ENCODE measurements at regions not wholly inside any gene's neighbourhood (a gene's known extent, or its start where the extent isn't known, plus 50 kb on each side); places are given as distances from the start of the nearest gene placed in this dataset.

- BruUV-seq (replicated peaks): no TSS peak
- DNase-seq (ENCODE audit: low read depth, low spot score) (no peak), ATAC-seq (no peak)
- Histone ChIP-seq H3K36me3 (ENCODE audit: control insufficient read depth, insufficient read depth, low read length) (no peaks in the 10 kb centered on the region), H3K27me3 (ENCODE audit: control insufficient read depth, insufficient read depth, low read length) (no peaks in the 10 kb centered on the region; the same call in 1 of the 2 replicates), H3K9me3 (ENCODE audit: control insufficient read depth, insufficient read depth, low read depth, low read length) (no peaks in the 10 kb centered on the region), H3K4me3 (ENCODE audit: low read depth in 2 of 2, low read length in 2 of 2) (no peak overlapping the region), H3K4me1 (ENCODE audit: control insufficient read depth, insufficient read depth, low read length) (no peaks in the 10 kb centered on the region), H3K27ac (ENCODE audit: low read length) (no peak overlapping the region)
- in situ Hi-C loops (cut with HindIII; ENCODE audit: low pct_unique_long_range_greater_than_20kb, low sequenced_read_pairs) (no loop called here), intact Hi-C loops (cut with micrococcal nuclease; ENCODE audit: unreplicated experiment) (no loop called here)
- ChIA-PET CTCF (no interaction called here), POLR2A (no interaction called here)
- TF ChIP-seq SIN3A (IDR thresholded peaks at IDR 0.05; ENCODE audit: borderline replicate concordance, insufficient read depth, low read depth, low read length) (no peak), POLR2AphosphoS5 (IDR thresholded peaks at IDR 0.05; ENCODE audit: low read depth, low read length) (no peak), TCF7L2 (IDR thresholded peaks at IDR 0.05; ENCODE audit: low read depth, low read length) (no peak), REST (IDR thresholded peaks at IDR 0.05; ENCODE audit: insufficient read depth in 1 of 2, low read depth in 2 of 2, low read length in 1 of 2) (no peak)
These were observed 133.9 kb downstream of the FANCF start for GRCh38 chr11:22491555-22492225.

- no TSS peak for BruUV-seq (replicated peaks)
- TF ChIP-seq REST (IDR thresholded peaks at IDR 0.05; ENCODE audit: insufficient read depth in 1 of 2, low read depth in 2 of 2, low read length in 1 of 2) (no peak), POLR2AphosphoS5 (IDR thresholded peaks at IDR 0.05; ENCODE audit: low read depth, low read length) (no peak), CTCF (IDR thresholded peaks at IDR 0.05) (no peak), SIN3A (IDR thresholded peaks at IDR 0.05; ENCODE audit: borderline replicate concordance, insufficient read depth, low read depth, low read length) (no peak), TCF7L2 (IDR thresholded peaks at IDR 0.05; ENCODE audit: low read depth, low read length) (no peak)
- no peak overlapping the region for H3K4me3 ChIP-seq (ENCODE audit: low read depth in 2 of 2, low read length in 2 of 2)
- ATAC-seq (no peak), DNase-seq (ENCODE audit: low read depth, low spot score) (no peak)
- no peak overlapping the region for H3K27ac ChIP-seq (ENCODE audit: low read length)
- H3K27me3 ChIP-seq (ENCODE audit: control insufficient read depth, insufficient read depth, low read length): no peaks in the 10 kb centered on the region
- CTCF ChIA-PET: interaction anchor here (0.6 kb wide), 1 partner anchor 236 kb away, joined by 3 read pairs; no protein-coding TSS in a partner anchor
- in situ Hi-C loops (cut with HindIII; ENCODE audit: low pct_unique_long_range_greater_than_20kb, low sequenced_read_pairs): no loop called here
- POLR2A ChIA-PET: no interaction called here
- H3K4me1 ChIP-seq (ENCODE audit: control insufficient read depth, insufficient read depth, low read length): no peaks in the 10 kb centered on the region
- no peaks in the 10 kb centered on the region for H3K36me3 ChIP-seq (ENCODE audit: control insufficient read depth, insufficient read depth, low read length)
- no peaks in the 10 kb centered on the region for H3K9me3 ChIP-seq (ENCODE audit: control insufficient read depth, insufficient read depth, low read depth, low read length)
- intact Hi-C loops (cut with micrococcal nuclease; ENCODE audit: unreplicated experiment): no loop called here
These were observed 142.0 kb downstream of the SLC17A6 start for GRCh38 chr11:22479971-22480720.
